Activated T-helper 2 cell treated with anti-CD3 and anti-CD28 coated beads, Interferon-gamma antibody, Interleukin-2, Interleukin-4, amounts not matched to agents 10 μg/mL and 5 μg/mL and 100 μg/mL, durations not matched to agents 14 hours and 24 hours and 36 hours (primary cell): ENCODE measurements at regions not wholly inside any gene's neighbourhood (a gene's known extent, or its start where the extent isn't known, plus 50 kb on each side); places are given as distances from the start of the nearest gene placed in this dataset.
"Not testable (repeated sequence)": the region's sequence is repeated elsewhere in the genome, so short reads cannot be mapped to it uniquely, and the experiment has no call there.

Experiments
- DNase-seq: peaks from one replicate; pipeline ENCODE4 v3.0.0; 2021; ENCODE audit warnings: low spot score
- H3K27ac Mint-ChIP-seq: one replicate; pipeline ENCODE4 v1.8.0; 2021; ENCODE audit warnings: mixed read lengths
- H3K27me3 Mint-ChIP-seq: one replicate; pipeline ENCODE4 v1.8.0; 2021; ENCODE audit warnings: low read depth, mixed read lengths
- H3K36me3 Mint-ChIP-seq: one replicate; pipeline ENCODE4 v1.8.0; 2021; ENCODE audit warnings: low read depth, mixed read lengths
- H3K4me1 Mint-ChIP-seq: one replicate; pipeline ENCODE4 v1.8.0; 2021; ENCODE audit warnings: low read depth, mixed read lengths
- H3K4me3 Mint-ChIP-seq: one replicate; pipeline ENCODE4 v1.8.0; 2021; ENCODE audit warnings: low read depth, mild to moderate bottlenecking, moderate library complexity, mixed read lengths
- H3K9me3 Mint-ChIP-seq: one replicate; pipeline ENCODE4 v1.8.0; 2021; ENCODE audit warnings: mixed read lengths
- intact Hi-C: fragments of 100-400 bp; cut with micrococcal nuclease; formaldehyde crosslinking; loops from one replicate; pipeline ENCODE4 v1.15.1; 2023

DNA sequence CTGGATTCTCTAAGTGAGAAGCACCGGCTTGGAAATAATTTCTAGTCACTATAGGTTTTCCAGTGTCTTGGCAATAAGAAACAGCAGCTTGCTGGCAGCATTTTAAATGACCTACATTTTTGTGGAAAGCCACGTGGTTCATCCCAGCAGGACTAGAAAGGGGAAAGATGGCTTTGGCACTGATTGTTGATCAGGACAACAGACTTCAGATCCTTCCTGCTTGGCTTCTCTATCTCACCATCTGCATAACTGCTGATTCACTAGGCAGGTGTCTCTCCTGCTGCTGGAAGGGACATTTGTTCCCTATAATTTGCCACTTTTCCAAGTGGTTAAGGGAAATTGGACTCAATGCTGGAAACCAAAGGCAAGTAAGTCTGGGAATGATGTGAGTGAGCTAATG is 131.0 kb downstream of the TTC8 start:
- intact Hi-C loops = no loop called here
- H3K36me3 Mint-ChIP-seq = no peaks in the 10 kb centered on the region
- no peaks in the 10 kb centered on the region for H3K4me1 Mint-ChIP-seq
- DNase-seq = no peak
- no peak overlapping the region for H3K27ac Mint-ChIP-seq
- H3K27me3 Mint-ChIP-seq = peaks cover 2% of the 10 kb centered on the region
- peaks cover 14% of the 10 kb centered on the region for H3K9me3 Mint-ChIP-seq
- no peak overlapping the region for H3K4me3 Mint-ChIP-seq

DNA sequence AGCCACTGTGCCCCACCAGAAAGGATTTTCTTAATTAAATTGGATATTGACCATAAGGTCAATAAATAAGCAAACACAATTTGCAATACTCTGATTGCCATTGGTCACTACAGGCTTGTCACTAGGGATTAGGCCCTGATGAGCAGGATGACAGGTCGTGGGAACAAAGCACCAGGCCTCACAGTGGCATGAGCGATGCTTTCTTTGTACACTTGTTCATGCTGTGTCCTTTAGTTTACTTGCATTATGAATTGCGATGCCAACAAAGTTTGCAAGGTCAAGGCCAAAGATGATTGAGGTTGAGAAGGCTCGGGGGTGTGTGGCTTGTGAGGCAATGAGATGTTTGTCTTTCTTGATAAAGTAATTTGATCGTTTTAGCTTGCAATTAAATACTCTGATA is 136.0 kb downstream of the TTC8 start:
- no peak overlapping the region for H3K4me3 Mint-ChIP-seq
- no peaks in the 10 kb centered on the region for H3K36me3 Mint-ChIP-seq
- H3K4me1 Mint-ChIP-seq = no peaks in the 10 kb centered on the region
- intact Hi-C loops = no loop called here
- peaks cover 2% of the 10 kb centered on the region for H3K27me3 Mint-ChIP-seq
- no peak for DNase-seq
- H3K27ac Mint-ChIP-seq = no peak overlapping the region
- H3K9me3 Mint-ChIP-seq = no peaks in the 10 kb centered on the region

DNA sequence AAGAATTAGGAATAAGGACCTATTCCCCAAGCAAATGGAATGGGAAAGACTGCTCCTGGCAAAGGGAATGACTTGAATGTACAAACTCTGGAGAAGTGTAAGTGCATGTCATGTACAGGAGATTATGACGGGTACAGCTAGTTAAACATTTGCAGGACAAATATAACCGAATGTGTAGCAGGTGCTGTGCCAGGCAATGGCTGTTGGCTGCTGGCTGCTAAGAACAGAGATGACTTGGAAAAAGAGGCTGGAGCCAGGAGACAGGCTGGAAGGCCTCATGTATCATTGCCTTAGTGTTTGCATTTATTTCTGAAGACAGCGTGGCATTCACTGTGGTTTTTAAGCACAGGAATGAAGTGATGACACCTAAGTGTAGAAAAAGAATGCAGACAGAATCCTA is 136.8 kb downstream of the TTC8 start:
- H3K27me3 Mint-ChIP-seq = peaks cover 2% of the 10 kb centered on the region
- H3K9me3 Mint-ChIP-seq = no peaks in the 10 kb centered on the region
- no peaks in the 10 kb centered on the region for H3K36me3 Mint-ChIP-seq
- H3K27ac Mint-ChIP-seq = no peak overlapping the region
- no peak overlapping the region for H3K4me3 Mint-ChIP-seq
- DNase-seq = no peak
- intact Hi-C loops = no loop called here
- no peaks in the 10 kb centered on the region for H3K4me1 Mint-ChIP-seq

DNA sequence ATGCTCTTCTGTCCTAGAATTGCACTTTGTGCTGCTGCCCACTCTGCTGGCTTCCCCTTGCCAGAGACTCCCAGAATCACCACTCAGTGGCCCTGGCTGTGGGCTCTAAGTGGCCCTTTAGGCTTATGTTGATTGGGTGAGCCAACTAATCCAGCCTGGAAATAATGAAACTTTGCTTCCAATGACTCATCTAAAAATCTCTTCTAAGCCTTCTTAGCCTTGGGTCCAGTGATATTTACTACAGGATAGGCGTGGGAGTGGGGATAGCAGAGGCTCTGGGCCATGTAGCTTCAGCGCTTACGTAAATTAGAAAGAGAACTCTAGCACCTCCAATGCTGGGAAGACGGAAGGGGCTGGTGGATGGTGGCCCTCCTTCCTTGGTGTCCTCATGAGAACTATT is 137.9 kb downstream of the TTC8 start:
- no peak overlapping the region for H3K4me3 Mint-ChIP-seq
- H3K4me1 Mint-ChIP-seq = no peaks in the 10 kb centered on the region
- H3K27me3 Mint-ChIP-seq = peaks cover 2% of the 10 kb centered on the region
- no peaks in the 10 kb centered on the region for H3K9me3 Mint-ChIP-seq
- H3K27ac Mint-ChIP-seq = no peak overlapping the region
- no peak for DNase-seq
- H3K36me3 Mint-ChIP-seq = no peaks in the 10 kb centered on the region
- intact Hi-C loops = no loop called here

DNA sequence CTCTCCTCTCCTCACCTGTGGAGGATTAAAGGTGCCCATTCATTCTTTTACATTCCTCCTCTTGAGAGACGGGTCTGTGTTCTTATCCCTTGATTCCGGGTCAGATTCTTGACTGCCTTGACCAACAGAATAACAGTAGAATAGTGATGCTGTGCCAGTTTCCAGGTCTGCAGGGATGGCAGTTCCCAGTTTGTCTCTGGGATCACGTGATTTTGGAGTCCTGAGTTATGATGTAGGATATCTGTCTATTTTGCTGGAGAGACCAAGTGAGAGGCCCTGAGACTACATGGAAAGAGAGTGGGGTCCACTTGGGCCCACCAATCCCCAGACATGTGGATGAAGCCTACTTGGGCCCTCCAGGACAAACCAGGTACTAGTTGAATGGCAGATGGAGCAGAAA is 142.8 kb downstream of the TTC8 start:
- H3K4me1 Mint-ChIP-seq = no peaks in the 10 kb centered on the region

DNA sequence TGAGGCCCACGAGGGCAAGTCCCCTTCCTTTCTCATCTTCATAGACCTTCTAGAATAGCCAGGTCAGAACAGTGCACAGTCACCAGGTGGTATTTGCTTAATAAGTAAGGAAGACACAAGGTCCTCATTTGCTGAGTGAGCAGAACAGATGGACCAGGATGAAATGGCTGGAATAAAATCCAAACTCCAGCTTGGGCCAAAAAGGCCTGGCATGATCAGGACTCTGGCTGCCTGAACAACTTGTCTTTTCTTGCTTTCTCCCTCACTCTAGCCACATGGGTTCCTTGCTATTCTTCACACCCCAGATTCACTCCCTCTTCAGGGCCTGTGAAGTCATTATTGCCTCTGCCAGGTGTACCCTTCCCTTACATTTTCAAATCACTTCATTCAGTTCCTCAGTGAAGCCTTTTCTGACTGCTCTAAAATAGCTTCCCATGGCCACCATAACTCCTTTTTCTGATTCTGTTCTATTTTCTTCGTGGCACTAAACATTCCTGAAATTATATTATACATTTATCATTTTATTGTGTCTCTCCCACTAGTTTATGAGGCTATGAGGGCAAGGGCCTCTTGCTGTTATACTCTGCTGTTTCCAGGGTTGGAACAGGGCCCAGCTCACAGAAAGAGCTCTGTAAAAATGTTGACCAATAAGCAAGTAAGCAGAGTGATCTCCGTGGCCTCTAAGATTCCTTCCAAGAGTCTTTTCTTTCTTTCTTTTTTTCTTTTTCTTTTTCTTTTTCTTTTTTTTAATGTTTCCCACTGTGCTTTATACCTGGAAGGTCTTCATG is 150.8 kb downstream of the TTC8 start:
- no peaks in the 10 kb centered on the region for H3K9me3 Mint-ChIP-seq
- no peak overlapping the region for H3K4me3 Mint-ChIP-seq

More for the DNA sequence above, 142.8 kb downstream of the TTC8 start:
- DNase-seq = no peak
- Mint-ChIP-seq H3K9me3 (no peaks in the 10 kb centered on the region), H3K27ac (no peak overlapping the region), H3K36me3 (no peaks in the 10 kb centered on the region), H3K27me3 (no peaks in the 10 kb centered on the region), H3K4me3 (no peak overlapping the region)
- intact Hi-C loops = no loop called here

DNA sequence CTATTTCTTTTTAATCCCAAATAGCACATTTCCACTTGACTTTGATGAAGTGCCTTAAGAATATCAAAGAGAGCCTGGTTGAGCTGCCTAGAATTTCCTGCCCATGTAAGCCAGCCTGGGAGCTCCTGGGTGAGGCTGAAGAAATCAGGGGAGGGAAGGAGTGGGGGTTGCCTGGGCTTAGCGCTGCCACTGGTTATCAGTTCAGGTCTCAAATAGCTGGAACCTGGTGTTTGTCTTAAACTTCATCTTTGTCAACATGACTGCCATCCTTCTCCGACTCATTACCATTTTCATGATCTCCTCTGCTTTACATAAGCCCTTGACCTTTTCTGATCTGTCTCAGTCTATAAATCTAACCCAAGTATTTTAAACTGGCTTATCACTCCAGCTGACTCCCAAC is 151.5 kb downstream of the TTC8 start:
- Mint-ChIP-seq H3K4me1 (no peaks in the 10 kb centered on the region), H3K27me3 (peaks cover 12% of the 10 kb centered on the region), H3K27ac (no peak overlapping the region), H3K4me3 (no peak overlapping the region), H3K9me3 (no peaks in the 10 kb centered on the region), H3K36me3 (no peaks in the 10 kb centered on the region)
- intact Hi-C loops = no loop called here
- DNase-seq = no peak

More for the DNA sequence above, 150.8 kb downstream of the TTC8 start:
- no peaks in the 10 kb centered on the region for H3K4me1 Mint-ChIP-seq
- no peak for DNase-seq
- no peak overlapping the region for H3K27ac Mint-ChIP-seq
- intact Hi-C loops = no loop called here
- no peaks in the 10 kb centered on the region for H3K36me3 Mint-ChIP-seq
- peaks cover 12% of the 10 kb centered on the region for H3K27me3 Mint-ChIP-seq

DNA sequence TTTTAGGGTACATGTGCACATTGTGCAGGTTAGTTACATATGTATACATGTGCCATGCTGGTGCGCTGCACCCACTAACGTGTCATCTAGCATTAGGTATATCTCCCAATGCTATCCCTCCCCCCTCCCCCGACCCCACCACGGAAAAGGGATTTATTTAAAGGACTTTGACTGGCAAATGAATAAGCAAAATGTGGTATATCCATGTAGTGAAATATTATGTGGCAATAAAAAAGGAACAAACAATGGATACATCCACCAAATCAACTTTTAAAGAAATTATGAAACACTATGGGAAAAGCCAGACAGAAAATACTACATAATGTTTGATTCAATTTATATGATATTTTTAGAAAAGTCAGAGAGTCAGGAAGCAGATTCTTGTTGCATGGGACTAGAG is 156.5 kb downstream of the TTC8 start:
- DNase-seq, H3K27ac Mint-ChIP-seq, H3K4me3 Mint-ChIP-seq, H3K4me1 Mint-ChIP-seq, H3K9me3 Mint-ChIP-seq, intact Hi-C loops, H3K36me3 Mint-ChIP-seq: not testable (repeated sequence)
- peaks cover 12% of the 10 kb centered on the region for H3K27me3 Mint-ChIP-seq

DNA sequence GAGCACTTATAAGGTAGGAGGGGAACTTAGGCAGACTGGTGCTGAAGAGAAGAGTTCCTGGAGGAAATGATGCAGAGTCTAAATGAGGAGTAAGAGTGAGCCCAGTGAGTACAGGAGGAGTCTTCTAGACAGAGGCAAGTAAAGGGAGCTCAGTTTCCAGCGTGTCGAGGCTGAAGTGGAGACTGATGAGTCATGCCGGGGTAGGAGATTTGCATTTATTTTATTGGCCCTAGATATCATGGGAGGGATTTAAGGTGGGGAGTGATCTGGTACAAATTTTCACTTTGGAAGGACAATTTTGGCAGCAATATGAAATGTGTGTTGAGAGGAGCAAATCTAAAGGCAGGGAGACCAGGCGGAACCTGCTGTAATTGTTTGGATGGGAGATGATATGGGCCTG is 157.5 kb downstream of the TTC8 start:
- intact Hi-C loops = no loop called here
- H3K27ac Mint-ChIP-seq = no peak overlapping the region
- H3K4me3 Mint-ChIP-seq = no peak overlapping the region
- peaks cover 3% of the 10 kb centered on the region for H3K9me3 Mint-ChIP-seq
- peaks cover 12% of the 10 kb centered on the region for H3K27me3 Mint-ChIP-seq
- no peaks in the 10 kb centered on the region for H3K4me1 Mint-ChIP-seq
- H3K36me3 Mint-ChIP-seq = no peaks in the 10 kb centered on the region
- DNase-seq = no peak

DNA sequence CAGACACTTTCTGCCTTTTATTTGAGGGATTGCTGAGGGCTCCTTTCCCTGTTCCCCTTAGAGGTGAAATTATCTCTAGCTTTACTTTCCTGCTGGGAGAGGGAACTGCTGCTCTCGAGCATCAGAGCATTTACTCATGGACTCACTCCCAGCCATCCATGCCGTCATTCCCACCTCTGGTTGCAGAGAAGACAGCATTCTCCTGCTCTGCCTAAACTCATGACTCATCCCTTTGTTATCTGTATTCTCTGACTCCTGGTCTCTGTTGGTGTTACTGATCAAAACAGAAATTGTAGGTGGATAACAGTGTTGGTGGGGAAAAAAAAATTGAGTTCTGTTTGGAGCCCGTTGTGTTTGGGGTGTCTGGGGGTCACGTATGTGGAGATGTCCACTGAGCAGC is 159.3 kb downstream of the TTC8 start:
- H3K27ac Mint-ChIP-seq = no peak overlapping the region
- peaks cover 3% of the 10 kb centered on the region for H3K9me3 Mint-ChIP-seq
- no peak for DNase-seq
- H3K4me1 Mint-ChIP-seq = no peaks in the 10 kb centered on the region
- no peaks in the 10 kb centered on the region for H3K36me3 Mint-ChIP-seq
- H3K4me3 Mint-ChIP-seq = no peak overlapping the region
- intact Hi-C loops = no loop called here
- peaks cover 5% of the 10 kb centered on the region for H3K27me3 Mint-ChIP-seq

DNA sequence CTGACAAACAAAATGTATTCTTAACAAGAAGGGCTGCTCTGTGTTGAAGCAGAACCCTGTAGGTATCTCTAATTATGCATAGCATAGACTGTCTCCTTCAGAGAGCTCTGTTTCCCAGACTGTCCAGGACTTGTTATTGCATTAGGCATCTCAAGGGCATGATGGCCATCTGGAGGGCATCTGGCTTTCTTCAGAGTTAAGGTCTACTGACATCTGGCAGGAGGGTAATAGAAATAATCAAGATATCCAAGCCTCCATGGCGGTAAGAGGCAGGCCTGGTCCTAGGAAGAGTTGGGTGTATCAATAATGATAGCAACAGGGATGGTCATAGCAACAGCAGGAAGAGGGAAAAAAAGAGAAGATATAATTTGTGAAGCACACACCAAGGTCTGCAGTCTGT is 161.2 kb downstream of the TTC8 start:
- Mint-ChIP-seq H3K27ac (no peak overlapping the region), H3K4me3 (no peak overlapping the region), H3K36me3 (no peaks in the 10 kb centered on the region), H3K4me1 (no peaks in the 10 kb centered on the region), H3K9me3 (peaks cover 3% of the 10 kb centered on the region), H3K27me3 (no peaks in the 10 kb centered on the region)
- intact Hi-C loops = no loop called here
- DNase-seq = no peak

DNA sequence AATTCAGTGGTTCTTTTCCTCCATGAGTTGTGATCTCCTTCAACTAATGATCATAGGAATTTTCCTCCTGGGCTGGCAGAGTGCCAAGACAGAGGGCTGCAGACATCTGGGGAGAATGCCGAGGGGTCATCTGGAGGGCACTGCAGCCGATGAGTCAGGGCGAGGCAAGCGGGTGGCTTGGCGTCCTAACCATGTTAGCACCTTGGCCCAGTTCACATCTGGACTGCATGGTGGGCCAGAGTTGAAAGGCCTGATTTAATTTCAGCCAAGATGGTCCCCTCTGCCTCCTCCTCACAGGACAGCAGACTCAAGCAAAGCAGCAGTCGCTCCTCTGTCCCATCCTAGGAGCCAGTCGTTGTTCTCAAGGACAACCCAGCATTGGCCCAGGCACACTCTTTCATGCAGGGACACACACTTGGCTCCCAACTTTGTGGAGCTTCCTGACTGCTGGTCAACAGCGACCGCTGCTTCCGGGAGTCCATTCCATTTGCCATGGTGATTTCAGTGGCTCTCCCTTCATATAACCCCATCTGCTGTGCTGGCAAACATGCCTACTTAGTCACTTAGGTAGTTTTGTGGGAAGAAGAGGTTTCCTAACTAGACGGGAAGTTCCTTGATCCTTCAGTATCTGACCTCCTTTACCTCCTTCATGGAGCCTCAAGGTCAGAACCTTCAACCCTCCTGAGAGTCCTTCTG is 161.8 kb downstream of the TTC8 start:
- H3K27me3 Mint-ChIP-seq = no peaks in the 10 kb centered on the region
- H3K4me3 Mint-ChIP-seq = no peak overlapping the region
- intact Hi-C loops = no loop called here
- H3K27ac Mint-ChIP-seq = no peak overlapping the region
- DNase-seq = no peak
- H3K36me3 Mint-ChIP-seq = no peaks in the 10 kb centered on the region
- no peaks in the 10 kb centered on the region for H3K4me1 Mint-ChIP-seq
- H3K9me3 Mint-ChIP-seq = peaks cover 3% of the 10 kb centered on the region

DNA sequence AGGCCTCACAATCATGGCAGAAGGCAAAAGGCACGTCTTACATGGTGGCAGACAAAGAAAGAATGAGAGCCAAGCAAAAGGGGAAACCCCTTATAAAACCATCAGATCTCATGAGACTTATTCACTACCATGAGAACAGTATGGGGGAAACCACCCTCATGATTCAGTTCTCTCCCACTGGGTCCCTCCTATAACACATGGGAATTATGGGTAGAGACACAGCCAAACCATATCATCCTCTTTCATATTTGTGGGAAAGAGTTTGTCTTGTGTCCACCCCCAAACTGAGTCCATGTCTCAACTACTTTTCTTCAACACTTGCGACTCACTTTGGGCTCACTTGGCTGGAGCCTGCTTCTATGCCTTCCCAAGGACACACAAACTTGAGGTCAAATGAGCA is 162.5 kb downstream of the TTC8 start:
- H3K4me3 Mint-ChIP-seq, H3K36me3 Mint-ChIP-seq, H3K4me1 Mint-ChIP-seq, H3K27ac Mint-ChIP-seq, DNase-seq, intact Hi-C loops, H3K27me3 Mint-ChIP-seq, H3K9me3 Mint-ChIP-seq: not testable (repeated sequence)
